ENCODE measurements at regions not wholly inside any gene's neighbourhood (a gene's known extent, or its start where the extent isn't known, plus 50 kb on each side); places are given as distances from the start of the nearest gene placed in this dataset.
A peak's percentile ranks its signal among the peaks of the same experiment; 100 is the strongest.

DNA sequence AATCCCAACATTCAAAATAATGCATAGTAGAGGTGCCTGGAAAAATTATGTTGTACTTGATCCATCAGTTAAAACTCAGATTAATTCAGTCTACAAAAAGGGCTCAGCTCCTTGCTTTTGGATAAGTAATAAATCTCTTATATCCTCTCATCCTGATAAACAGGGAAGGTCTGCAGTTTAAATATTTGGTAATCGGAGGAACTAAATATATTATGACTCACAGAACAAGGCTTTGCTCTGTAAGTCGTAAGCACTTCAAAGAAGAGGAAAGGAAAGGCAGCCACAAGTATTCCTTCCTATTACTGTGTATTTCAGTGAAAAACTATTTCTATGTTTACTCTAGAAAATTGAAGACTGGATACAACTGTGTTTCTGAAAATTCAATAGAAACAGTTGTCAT lies 757.9 kb downstream of the CDY2B start:
- H3K27me3 ChIP-seq (ENCODE audit: insufficient read depth, low read length, poor library complexity): no peaks in the 10 kb centered on the region
- no peak overlapping the region for H2AFZ ChIP-seq (ENCODE audit: low read depth, low read length)
- H3K4me3 ChIP-seq (ENCODE audit: low read depth in 1 of 2, low read length in 2 of 2): no peak overlapping the region
- H3K27ac ChIP-seq (ENCODE audit: low read length): no peak overlapping the region
- no peaks in the 10 kb centered on the region for H3K36me3 ChIP-seq (ENCODE audit: insufficient read depth, low read length)
- ATAC-seq (ENCODE audit: insufficient read depth, low read depth) (no peak), DNase-seq (no peak)
- no peaks in the 10 kb centered on the region for H3K4me1 ChIP-seq (ENCODE audit: insufficient read depth, low read length)
- H3K9me3 ChIP-seq (ENCODE audit: insufficient read depth, low read length, severe bottlenecking): no peaks in the 10 kb centered on the region
- no peaks in the 10 kb centered on the region for H4K20me1 ChIP-seq (ENCODE audit: insufficient read depth, low read length)
- TF ChIP-seq EZH2 (IDR thresholded peaks at IDR 0.05; ENCODE audit: borderline replicate concordance, low read depth, low read length, severe bottlenecking): no peak
- TF ChIP-seq CTCF (IDR thresholded peaks at IDR 0.05; ENCODE audit: borderline replicate concordance, extremely low read depth, low read length, poor library complexity, severe bottlenecking): no peak
- H3K79me2 ChIP-seq (ENCODE audit: insufficient read depth, low read length): no peaks in the 10 kb centered on the region
- no peak overlapping the region for H3K9ac ChIP-seq (ENCODE audit: low read depth, low read length)
- H3K4me2 ChIP-seq (ENCODE audit: insufficient read depth, low read length): no peak overlapping the region

DNA sequence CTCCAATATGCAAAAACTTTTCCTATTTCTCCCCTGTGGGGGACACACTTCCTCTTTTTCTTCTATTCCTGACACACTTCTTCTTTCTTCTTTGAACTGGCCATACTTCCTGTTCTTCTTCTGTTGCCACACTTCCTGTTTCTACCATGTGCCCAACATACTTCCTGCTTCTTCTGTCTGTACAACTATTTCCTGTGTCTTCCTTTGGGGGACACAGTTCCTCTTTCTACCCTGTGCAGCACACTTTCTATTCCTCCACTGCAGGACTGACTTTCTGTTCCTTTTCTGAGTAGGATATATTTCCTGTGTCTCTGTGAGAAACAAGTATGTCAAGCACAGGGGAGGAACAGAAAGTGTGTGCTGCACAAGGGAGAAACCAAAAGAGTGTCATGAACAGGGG lies 794.7 kb downstream of the CDY2B start:
- no peaks in the 10 kb centered on the region for H3K27me3 ChIP-seq (ENCODE audit: insufficient read depth, low read length, poor library complexity)
- peaks cover 25% of the 10 kb centered on the region for H3K4me1 ChIP-seq (ENCODE audit: insufficient read depth, low read length)
- peaks cover 38% of the 10 kb centered on the region for H3K9me3 ChIP-seq (ENCODE audit: insufficient read depth, low read length, severe bottlenecking)
- H4K20me1 ChIP-seq (ENCODE audit: insufficient read depth, low read length): no peaks in the 10 kb centered on the region
- peak overlapping the region; percentile 78 for H2AFZ ChIP-seq (ENCODE audit: low read depth, low read length)
- H3K4me3 ChIP-seq (ENCODE audit: low read depth in 1 of 2, low read length in 2 of 2): 0 out of 4 replicates have a peak overlapping the region, but pooled peaks of 1 of the 2 experiments have one; percentile 15
- no peaks in the 10 kb centered on the region for H3K79me2 ChIP-seq (ENCODE audit: insufficient read depth, low read length)
- ATAC-seq (ENCODE audit: insufficient read depth, low read depth): peak; percentile 64
- no peak overlapping the region for H3K4me2 ChIP-seq (ENCODE audit: insufficient read depth, low read length)
- H3K27ac ChIP-seq (ENCODE audit: low read length): peak overlapping the region; percentile 47; the same call in 1 of the 2 replicates
- H3K36me3 ChIP-seq (ENCODE audit: insufficient read depth, low read length): 0 out of 2 replicates have a peak, but pooled peaks cover 3% of the 10 kb centered on the region
- no peak overlapping the region for H3K9ac ChIP-seq (ENCODE audit: low read depth, low read length)
- TF ChIP-seq CTCF (IDR thresholded peaks at IDR 0.05; ENCODE audit: borderline replicate concordance, extremely low read depth, low read length, poor library complexity, severe bottlenecking) (no peak), EZH2 (IDR thresholded peaks at IDR 0.05; ENCODE audit: borderline replicate concordance, low read depth, low read length, severe bottlenecking) (no peak)
- DNase-seq: peak; percentile 31

GRCh38 chrY:17079887-17080286 lies 800.1 kb downstream of the CDY2B start:
- Histone ChIP-seq H3K9me3 (ENCODE audit: insufficient read depth, low read length, severe bottlenecking) (peaks cover 61% of the 10 kb centered on the region), H3K9ac (ENCODE audit: low read depth, low read length) (no peak overlapping the region), H3K4me2 (ENCODE audit: insufficient read depth, low read length) (no peak overlapping the region), H3K27ac (ENCODE audit: low read length) (peak overlapping the region; percentile 18; the same call in 1 of the 2 replicates), H3K4me3 (ENCODE audit: low read depth in 1 of 2, low read length in 2 of 2) (peak overlapping the region in 1 of 2 experiments; percentile 28; a peak in 1 of 4 replicates), H2AFZ (ENCODE audit: low read depth, low read length) (peak overlapping the region; percentile 48), H3K79me2 (ENCODE audit: insufficient read depth, low read length) (no peaks in the 10 kb centered on the region), H3K27me3 (ENCODE audit: insufficient read depth, low read length, poor library complexity) (no peaks in the 10 kb centered on the region), H4K20me1 (ENCODE audit: insufficient read depth, low read length) (no peaks in the 10 kb centered on the region), H3K4me1 (ENCODE audit: insufficient read depth, low read length) (peaks cover 21% of the 10 kb centered on the region), H3K36me3 (ENCODE audit: insufficient read depth, low read length) (0 out of 2 replicates have a peak, but pooled peaks cover 5% of the 10 kb centered on the region)
- ATAC-seq (ENCODE audit: insufficient read depth, low read depth) (peak; percentile 28; the same call in 1 of the 3 replicates), DNase-seq (peak; percentile 15)
- TF ChIP-seq EZH2 (IDR thresholded peaks at IDR 0.05; ENCODE audit: borderline replicate concordance, low read depth, low read length, severe bottlenecking): no peak
- no peak for TF ChIP-seq CTCF (IDR thresholded peaks at IDR 0.05; ENCODE audit: borderline replicate concordance, extremely low read depth, low read length, poor library complexity, severe bottlenecking)

Data from DND-41 (cell line).